CMK (cell line): ENCODE measurements at regions not wholly inside any gene's neighbourhood (a gene's known extent, or its start where the extent isn't known, plus 50 kb on each side); places are given as distances from the start of the nearest gene placed in this dataset.

Source experiments
- DNase-seq: peaks from one replicate; pipeline ENCODE4 v3.0.0-alpha.2; 2010; ENCODE audit warnings: low read depth

- DNase-seq = no peak
These were observed 209.6 kb upstream of the DTNBP1 start for GRCh38 chr6:15872241-15873103.

GRCh38 chr6:15871276-15871675 lies 208.4 kb upstream of the DTNBP1 start:
- no peak for DNase-seq

- no peak for DNase-seq
These were observed 207.7 kb upstream of the DTNBP1 start for GRCh38 chr6:15870333-15871043.

DNA sequence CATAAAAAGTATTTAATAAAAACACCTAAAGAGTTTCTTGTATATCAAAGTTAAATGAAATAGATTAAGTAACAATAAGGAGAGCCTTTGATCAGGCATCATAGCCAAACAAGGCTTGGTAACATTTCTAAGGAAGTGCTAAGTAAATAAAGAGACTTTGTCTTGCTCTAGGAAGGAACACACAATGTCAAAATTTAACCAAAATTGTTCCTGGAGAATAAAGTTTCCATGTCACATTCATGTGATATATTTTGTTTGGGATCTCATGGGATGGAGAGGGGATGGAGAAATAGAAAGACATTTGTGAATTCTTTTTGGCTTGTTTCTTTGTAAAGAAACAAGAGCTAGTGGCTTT lies 201.9 kb upstream of the DTNBP1 start:
- DNase-seq = no peak

GRCh38 chr6:15864038-15864707 lies 201.3 kb upstream of the DTNBP1 start:
- DNase-seq = no peak

DNA sequence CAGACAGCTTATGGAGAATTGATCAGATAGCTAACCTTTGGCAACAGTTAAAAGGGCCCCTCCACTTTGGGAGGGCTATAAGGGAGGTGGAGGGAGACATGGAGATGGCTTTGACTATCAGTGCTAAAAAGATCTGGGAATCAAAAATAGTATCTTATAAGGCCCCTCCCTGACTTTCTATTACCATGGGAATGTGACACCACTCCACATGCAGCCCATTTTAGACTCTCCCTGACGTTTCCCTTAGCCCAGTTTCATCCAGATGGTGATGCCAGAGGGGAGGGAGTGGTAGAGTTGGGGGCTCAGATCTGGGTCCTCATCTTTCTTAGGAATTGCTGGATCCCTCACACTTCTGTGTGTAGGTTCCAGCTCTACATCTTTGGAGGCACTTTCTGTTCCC lies 200.0 kb upstream of the DTNBP1 start:
- DNase-seq = no peak

DNA sequence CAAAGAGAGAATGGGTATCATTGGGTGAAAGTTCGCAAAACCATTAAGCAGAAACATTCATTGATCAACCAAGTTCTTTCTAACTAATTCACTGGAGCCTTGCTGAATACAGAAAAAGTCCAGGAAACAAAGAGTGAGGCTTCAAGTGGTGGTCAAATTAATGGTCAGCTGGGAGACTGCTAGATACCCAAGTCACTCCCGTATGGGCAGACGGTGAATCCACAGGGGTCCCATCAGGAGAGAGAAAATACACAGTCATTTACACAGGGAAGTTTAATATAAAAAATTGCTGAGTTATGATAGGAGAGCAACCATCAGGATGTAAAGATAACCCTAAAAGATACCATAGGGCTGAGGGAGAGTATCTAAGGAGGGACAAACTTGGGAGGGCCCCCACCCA lies 198.7 kb upstream of the DTNBP1 start:
- DNase-seq = no peak

- no peak for DNase-seq
These were observed 192.2 kb upstream of the DTNBP1 start for GRCh38 chr6:15854826-15855710.

- no peak for DNase-seq
These were observed 191.6 kb upstream of the DTNBP1 start for GRCh38 chr6:15854378-15854777.

DNA sequence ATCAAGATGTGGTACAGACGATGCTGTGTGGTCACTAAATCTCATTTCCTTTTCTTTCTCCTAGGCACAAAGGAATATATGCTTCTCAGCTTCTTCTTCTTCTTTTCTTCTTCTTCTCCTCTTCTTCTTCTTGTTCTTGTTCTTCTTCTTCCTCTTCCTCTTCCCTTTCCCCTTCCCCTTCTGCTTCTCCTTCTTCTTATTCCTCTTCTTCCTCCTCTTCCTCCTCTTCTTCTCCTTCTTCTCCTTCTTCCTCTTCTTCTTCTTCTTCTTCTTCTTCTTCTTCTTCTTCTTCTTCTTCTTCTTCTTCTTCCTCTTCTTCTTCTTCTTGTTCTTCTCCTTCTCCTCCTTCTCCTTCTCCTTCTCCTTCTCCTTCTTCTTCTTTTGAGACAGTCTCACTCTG lies 190.4 kb upstream of the DTNBP1 start:
- no peak for DNase-seq

GRCh38 chr6:15852289-15852688 lies 189.5 kb upstream of the DTNBP1 start:
- no peak for DNase-seq

DNA sequence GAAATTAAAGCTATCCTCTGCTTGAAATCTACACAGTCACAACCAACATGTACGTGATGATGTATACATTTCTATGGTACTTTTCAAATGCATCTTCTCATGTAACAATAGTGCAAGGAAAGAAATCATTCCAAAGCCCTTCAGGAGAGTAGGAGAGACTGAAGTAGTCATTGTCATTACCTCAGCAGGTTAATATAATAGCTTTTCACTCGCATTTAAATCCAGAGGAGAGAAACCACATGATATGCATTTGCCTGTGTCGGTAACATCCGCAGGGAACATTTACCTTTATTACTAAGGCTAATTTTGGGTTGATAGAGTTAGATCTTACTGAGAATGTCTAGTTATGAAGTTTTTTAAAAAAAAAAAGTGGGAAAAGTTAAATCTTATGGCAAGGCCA lies 186.6 kb upstream of the DTNBP1 start:
- no peak for DNase-seq

GRCh38 chr6:15845492-15845891 lies 182.7 kb upstream of the DTNBP1 start:
- no peak for DNase-seq

DNA sequence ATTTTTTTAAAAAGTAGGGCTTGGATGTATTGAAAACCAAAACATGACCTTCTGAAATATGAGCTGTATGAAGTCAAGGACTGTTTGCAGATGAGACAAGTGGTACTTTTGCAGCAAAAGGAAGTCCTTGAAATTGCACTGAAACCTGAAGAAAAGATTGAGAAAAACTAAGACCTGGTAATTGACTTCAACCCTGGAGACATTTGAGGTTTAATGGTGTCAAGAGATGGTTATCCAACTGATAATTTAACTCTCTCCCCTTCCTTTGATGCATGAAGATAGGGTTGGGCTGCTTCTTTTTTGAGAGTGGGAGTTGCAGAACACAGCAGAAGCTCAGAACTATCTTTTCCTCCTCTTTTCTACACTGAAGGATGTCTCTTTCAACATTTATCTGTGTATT lies 180.9 kb upstream of the DTNBP1 start:
- DNase-seq = no peak

DNA sequence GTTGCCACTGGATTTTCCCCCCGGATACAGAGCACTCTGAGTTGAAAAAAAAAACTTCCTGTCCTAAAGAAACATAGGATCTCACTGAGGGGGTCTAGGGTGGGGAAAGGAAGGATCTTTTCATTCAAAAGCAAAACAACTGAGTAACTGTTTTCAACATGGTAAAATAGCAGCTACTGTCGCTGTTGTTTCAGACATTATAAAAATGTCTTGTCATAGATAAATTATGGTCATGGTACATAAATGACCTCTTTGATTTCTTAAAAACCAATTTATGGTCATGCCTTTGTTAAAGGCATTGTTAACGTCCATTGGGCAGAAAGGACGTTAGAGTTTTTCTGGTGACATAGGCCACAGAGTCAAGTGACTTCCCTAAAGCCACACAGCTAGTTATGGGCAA lies 180.4 kb upstream of the DTNBP1 start:
- no peak for DNase-seq

DNA sequence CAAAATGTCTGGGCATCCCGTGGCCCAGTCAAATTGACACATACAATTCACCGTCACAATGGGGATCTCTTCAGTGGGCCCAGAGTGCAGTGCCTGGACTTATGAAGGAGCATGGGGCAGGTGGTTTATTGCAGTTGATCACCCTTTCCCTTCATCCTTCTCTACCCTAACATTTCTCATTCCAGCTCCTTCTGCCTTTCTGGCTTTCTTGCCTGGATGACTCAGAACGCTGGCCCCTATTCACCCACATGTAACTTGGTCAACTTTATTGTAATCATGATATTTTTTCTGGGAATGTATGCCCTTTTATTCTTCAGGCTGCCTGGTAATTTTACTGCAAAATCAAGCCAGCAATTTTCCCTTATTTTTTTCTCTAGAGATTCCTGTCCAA lies 179.9 kb upstream of the DTNBP1 start:
- no peak for DNase-seq

DNA sequence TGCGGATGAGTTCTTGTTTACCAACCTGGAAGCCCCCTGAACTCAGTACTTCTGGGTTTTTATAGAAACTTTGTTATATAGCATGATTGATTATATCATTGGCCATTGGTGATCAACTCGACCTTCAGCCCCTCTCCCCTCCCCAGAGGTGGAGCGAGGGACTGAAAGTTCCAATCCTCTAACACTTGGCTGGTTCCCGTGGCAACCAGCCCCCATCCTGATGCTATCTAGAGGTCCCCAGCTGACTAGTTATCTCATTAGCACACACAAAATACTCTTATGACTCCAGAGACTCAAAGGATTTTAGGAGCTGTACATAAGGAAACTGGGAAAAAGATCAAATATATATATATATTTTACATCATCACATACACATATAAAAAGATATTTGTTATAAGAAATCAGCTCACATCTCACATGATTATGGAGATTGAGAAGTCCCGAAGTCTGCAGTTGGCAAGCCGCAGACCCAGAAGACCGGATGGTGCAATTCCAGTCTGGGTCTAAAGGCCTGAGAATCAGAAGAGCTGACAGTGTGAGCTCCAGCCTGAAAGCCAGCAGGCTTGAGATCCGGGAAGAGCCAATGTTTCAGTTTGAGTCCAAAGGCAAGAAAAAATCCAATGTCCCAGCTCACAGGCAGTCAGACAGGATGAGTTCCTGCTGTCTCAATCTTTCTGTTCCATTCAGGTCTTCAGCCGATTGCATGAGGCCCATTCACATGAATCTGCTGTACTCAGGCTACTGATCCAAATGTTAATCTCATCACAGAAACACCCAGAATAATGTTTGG lies 179.3 kb upstream of the DTNBP1 start:
- no peak for DNase-seq

GRCh38 chr6:15839969-15840541 lies 177.2 kb upstream of the DTNBP1 start:
- no peak for DNase-seq

DNA sequence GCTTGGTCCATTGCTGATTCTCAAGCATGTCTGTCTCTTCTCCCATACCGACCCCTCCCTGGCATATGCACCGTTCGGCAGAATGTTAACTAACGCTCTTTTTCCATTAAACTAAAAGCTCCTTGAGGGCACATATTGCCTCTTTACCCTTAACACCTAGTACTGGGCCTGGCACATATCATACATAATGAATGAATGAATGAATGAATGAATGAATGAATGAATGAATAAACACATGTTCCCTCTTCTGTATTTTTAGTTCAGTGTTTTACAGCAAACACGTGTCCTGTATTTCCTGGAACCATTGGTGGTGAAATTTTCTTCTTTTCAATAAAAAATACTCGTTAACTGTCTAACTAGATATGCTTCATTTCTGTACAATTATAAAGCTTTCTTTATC lies 174.4 kb upstream of the DTNBP1 start:
- no peak for DNase-seq

- DNase-seq = no peak
These were observed 170.0 kb upstream of the DTNBP1 start for GRCh38 chr6:15832841-15833240.

DNA sequence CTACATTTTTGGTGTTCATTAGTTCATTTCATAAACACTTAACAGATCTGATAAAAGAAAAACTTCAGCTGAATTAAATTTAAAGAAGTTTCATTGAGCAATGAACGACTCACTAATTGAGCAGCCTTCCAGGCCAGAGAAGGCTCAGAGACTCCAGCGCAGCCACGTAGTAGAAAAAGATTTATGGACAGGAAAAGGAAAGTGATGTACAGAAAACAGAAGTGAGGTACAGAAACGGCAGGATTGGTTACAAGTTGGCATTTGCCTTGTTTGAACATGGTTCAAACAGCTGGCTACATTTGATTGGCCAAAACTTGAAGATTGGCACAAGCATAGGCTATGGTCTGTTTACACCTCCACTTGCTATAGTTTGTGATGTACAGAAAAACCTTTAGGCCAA lies 166.3 kb upstream of the DTNBP1 start:
- no peak for DNase-seq
